B cell (primary cell): ENCODE measurements at regions not wholly inside any gene's neighbourhood (a gene's known extent, or its start where the extent isn't known, plus 50 kb on each side); places are given as distances from the start of the nearest gene placed in this dataset.

ENCODE experiments used
- EZH2 ChIP-seq: IDR thresholded peaks from 2 replicates; pipeline ENCODE4 v1.6.1; 2012; ENCODE audit warnings: borderline replicate concordance, low read depth, mild to moderate bottlenecking, moderate library complexity, low read length; ENCODE audit not compliant: insufficient read depth, poor library complexity, severe bottlenecking
- TF ChIP-seq, protein P1 (sequence below): fragments of 200-600 bp; IDR thresholded peaks from one replicate; pipeline ENCODE4 v1.8.0; 2022; ENCODE audit warnings: antibody characterized with exemption, mild to moderate bottlenecking

DNA sequence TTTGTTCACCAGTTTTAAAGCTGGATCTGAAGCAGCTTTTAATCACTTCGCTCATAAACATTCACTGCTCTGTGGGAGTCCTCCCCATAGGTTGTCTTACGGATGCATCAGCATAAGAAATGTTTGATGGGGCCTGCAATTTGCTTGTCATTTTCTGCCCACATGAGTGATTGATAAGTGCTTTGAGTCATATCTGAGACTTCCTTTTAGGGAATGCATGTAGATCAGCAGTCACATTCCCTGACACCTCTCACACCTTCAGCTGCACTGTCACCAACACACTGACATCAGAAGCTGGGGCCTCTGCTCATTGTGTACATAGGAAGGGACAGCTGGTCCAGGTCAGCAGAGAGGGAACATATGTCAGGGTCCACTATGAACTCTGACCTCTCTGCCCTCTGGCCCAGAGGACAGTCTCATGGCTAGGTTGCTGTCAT is 84.1 kb upstream of the SPATA31D4 start:
- TF ChIP-seq, protein P1, sequence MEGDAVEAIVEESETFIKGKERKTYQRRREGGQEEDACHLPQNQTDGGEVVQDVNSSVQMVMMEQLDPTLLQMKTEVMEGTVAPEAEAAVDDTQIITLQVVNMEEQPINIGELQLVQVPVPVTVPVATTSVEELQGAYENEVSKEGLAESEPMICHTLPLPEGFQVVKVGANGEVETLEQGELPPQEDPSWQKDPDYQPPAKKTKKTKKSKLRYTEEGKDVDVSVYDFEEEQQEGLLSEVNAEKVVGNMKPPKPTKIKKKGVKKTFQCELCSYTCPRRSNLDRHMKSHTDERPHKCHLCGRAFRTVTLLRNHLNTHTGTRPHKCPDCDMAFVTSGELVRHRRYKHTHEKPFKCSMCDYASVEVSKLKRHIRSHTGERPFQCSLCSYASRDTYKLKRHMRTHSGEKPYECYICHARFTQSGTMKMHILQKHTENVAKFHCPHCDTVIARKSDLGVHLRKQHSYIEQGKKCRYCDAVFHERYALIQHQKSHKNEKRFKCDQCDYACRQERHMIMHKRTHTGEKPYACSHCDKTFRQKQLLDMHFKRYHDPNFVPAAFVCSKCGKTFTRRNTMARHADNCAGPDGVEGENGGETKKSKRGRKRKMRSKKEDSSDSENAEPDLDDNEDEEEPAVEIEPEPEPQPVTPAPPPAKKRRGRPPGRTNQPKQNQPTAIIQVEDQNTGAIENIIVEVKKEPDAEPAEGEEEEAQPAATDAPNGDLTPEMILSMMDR, result no peak
- TF ChIP-seq EZH2, result no peak
